Lower leg skin (tissue), 3 donors: ENCODE measurements at regions not wholly inside any gene's neighbourhood (a gene's known extent, or its start where the extent isn't known, plus 50 kb on each side); places are given as distances from the start of the nearest gene placed in this dataset.

Experiments
- POLR2A ChIP-seq, 2 donors: fragments of 450-650 bp; IDR thresholded peaks; one replicate each; pipeline ENCODE4 v1.6.1; 2016 to 2017; ENCODE audit warnings: antibody characterized with exemption in 2 of 2, mild to moderate bottlenecking in 1 of 2, moderate library complexity in 1 of 2
- TF ChIP-seq, protein P1 (sequence below), 3 donors: fragments of 450-650 bp; IDR thresholded peaks; one replicate each; pipeline ENCODE4 v1.5.1; 2016; ENCODE audit warnings: antibody characterized with exemption in 3 of 3, mild to moderate bottlenecking in 3 of 3, moderate library complexity in 2 of 3

DNA sequence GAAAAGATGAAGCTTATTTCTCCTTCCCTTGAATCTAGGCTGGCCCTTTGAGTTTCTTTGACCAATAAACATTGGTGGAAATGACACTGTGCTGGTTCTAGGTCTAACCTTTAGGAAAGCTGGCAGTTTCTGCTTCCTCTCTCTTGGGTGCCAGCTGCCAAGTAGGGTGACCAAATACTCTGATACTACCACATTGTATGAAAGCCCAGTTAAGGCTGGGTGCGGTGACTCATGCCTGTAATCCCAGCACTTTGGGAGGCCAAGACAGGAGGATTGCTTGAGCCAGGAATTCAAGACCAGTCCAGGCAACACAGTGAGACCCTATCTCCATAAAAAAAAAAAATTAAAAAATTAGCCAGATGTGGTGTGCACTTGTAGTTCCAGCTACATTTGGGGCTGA, 320.7 kb downstream of the ZNF621 start:
- TF ChIP-seq, protein P1, sequence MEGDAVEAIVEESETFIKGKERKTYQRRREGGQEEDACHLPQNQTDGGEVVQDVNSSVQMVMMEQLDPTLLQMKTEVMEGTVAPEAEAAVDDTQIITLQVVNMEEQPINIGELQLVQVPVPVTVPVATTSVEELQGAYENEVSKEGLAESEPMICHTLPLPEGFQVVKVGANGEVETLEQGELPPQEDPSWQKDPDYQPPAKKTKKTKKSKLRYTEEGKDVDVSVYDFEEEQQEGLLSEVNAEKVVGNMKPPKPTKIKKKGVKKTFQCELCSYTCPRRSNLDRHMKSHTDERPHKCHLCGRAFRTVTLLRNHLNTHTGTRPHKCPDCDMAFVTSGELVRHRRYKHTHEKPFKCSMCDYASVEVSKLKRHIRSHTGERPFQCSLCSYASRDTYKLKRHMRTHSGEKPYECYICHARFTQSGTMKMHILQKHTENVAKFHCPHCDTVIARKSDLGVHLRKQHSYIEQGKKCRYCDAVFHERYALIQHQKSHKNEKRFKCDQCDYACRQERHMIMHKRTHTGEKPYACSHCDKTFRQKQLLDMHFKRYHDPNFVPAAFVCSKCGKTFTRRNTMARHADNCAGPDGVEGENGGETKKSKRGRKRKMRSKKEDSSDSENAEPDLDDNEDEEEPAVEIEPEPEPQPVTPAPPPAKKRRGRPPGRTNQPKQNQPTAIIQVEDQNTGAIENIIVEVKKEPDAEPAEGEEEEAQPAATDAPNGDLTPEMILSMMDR (IDR thresholded peaks at IDR 0.05) = no peak
- no peak for TF ChIP-seq POLR2A (IDR thresholded peaks at IDR 0.05)
